GM12878 (cell line): ENCODE measurements at regions not wholly inside any gene's neighbourhood (a gene's known extent, or its start where the extent isn't known, plus 50 kb on each side); places are given as distances from the start of the nearest gene placed in this dataset.

Experiments
- ATAC-seq: fragments of 200-7000 bp; cut with Tn5 transposase; 3 replicates; pipeline ENCODE4 v1.9.1; 2020; ENCODE audit warnings: mild to moderate bottlenecking, moderate library complexity
- BruUV-seq: library from RNA; stranded (reverse); fragments of 400-500 nt; replicated peaks from 2 replicates; lab custom pipeline; 2021; lab: Mats Ljungman, UMichigan
- CTCF ChIA-PET: fragments of 300-600 bp; sonication (Branson Sonifier 250); formaldehyde crosslinking; extraction: SDS; loops from one replicate; lab custom pipeline; 2021; ENCODE audit warnings: inconsistent platforms; lab: Yijun Ruan, JAX
- POLR2A ChIA-PET: fragments of 350-600 bp; formaldehyde crosslinking; extraction: SDS; loops from one replicate; lab custom pipeline; 2021; ENCODE audit warnings: inconsistent platforms; lab: Charles Lee
- RAD21 ChIA-PET: fragments of 300-600 bp; sonication (Branson Sonifier 250); formaldehyde crosslinking; loops from one replicate; lab custom pipeline; 2023; ENCODE audit warnings: antibody characterized with exemption; ENCODE audit not compliant: unreplicated experiment; lab: Charles Lee
- SMC1A ChIA-PET: fragments of 300-600 bp; sonication (Branson Sonifier 250); formaldehyde crosslinking; loops from one replicate; lab custom pipeline; 2023; ENCODE audit not compliant: unreplicated experiment, uncharacterized antibody; lab: Charles Lee
- DNase-seq: peaks from one replicate; pipeline ENCODE4 v3.0.0-alpha.2; 2011; ENCODE audit warnings: low read depth, low spot score
- FAIRE-seq: peaks from 3 replicates; lab custom pipeline; 2011; peaks lifted over from hg19 to GRCh38; lab: Jason Lieb, UNC
- H2AFZ ChIP-seq: 2 replicates; pipeline ENCODE4 v1.6.0; 2011; ENCODE audit warnings: low read depth, low read length, control low read depth; ENCODE audit not compliant: control insufficient read depth
- H3K27ac ChIP-seq: 2 replicates; pipeline ENCODE4 v1.5.1; 2011; ENCODE audit warnings: control low read depth; ENCODE audit not compliant: control insufficient read depth, insufficient read depth
- H3K27me3 ChIP-seq, 2 experiments: replicated peaks in 1 of 2; 2 replicates each; pipeline versions ENCODE4 v1.6.0 to v1.6.1; 2011; ENCODE audit warnings: low read length in 1 of 2; ENCODE audit not compliant: control insufficient read depth in 2 of 2, insufficient read depth in 2 of 2
- H3K36me3 ChIP-seq, 2 experiments: 2 replicates each; pipeline ENCODE4 v1.5.1; 2011; ENCODE audit warnings: low read length in 1 of 2; ENCODE audit not compliant: control insufficient read depth in 2 of 2, insufficient read depth in 2 of 2
- H3K4me1 ChIP-seq: 2 replicates; pipeline ENCODE4 v1.6.1; 2011; ENCODE audit warnings: mild to moderate bottlenecking, low read length, moderate library complexity, mixed read lengths; ENCODE audit not compliant: control insufficient read depth, insufficient read depth
- H3K4me2 ChIP-seq: 2 replicates; pipeline ENCODE4 v1.6.0; 2011; ENCODE audit warnings: control low read depth; ENCODE audit not compliant: control insufficient read depth, insufficient read depth
- H3K4me3 ChIP-seq: fragments of 200-600 bp; sonication (generic); 2 replicates; pipeline ENCODE4 v1.5.1; 2016
- H3K79me2 ChIP-seq: 2 replicates; pipeline ENCODE4 v1.6.0; 2011; ENCODE audit warnings: low read length; ENCODE audit not compliant: control insufficient read depth, insufficient read depth
- H3K9ac ChIP-seq: 2 replicates; pipeline ENCODE4 v1.8.0; 2011; ENCODE audit warnings: low read length, control low read depth, mixed read lengths; ENCODE audit not compliant: control insufficient read depth, insufficient read depth
- H3K9me3 ChIP-seq: replicated peaks from 3 replicates; pipeline ENCODE4 v1.5.1; 2011; ENCODE audit warnings: mild to moderate bottlenecking, low read length; ENCODE audit not compliant: control insufficient read depth, insufficient read depth
- H4K20me1 ChIP-seq: 2 replicates; pipeline ENCODE4 v1.6.0; 2011; ENCODE audit not compliant: control insufficient read depth, insufficient read depth
- CHD1 ChIP-seq: IDR thresholded peaks from 2 replicates; pipeline ENCODE4 v1.6.1; 2012; ENCODE audit warnings: low read depth, low read length, improper control_type of control experiment
- CREM ChIP-seq: IDR thresholded peaks from 2 replicates; pipeline ENCODE4 v1.6.1; 2014; ENCODE audit warnings: antibody characterized with exemption, low read depth
- EED ChIP-seq: sonication (generic); IDR thresholded peaks from 2 replicates; pipeline ENCODE4 v1.6.1; 2016; ENCODE audit warnings: antibody characterized with exemption, low read depth
- HDGF ChIP-seq: fragments of 450-650 bp; IDR thresholded peaks from 2 replicates; pipeline ENCODE4 v1.6.1; 2016; ENCODE audit warnings: antibody characterized with exemption
- MEF2B ChIP-seq: fragments of 450-650 bp; IDR thresholded peaks from 2 replicates; pipeline ENCODE4 v1.6.1; 2018; ENCODE audit warnings: mild to moderate bottlenecking, moderate library complexity; ENCODE audit not compliant: partially characterized antibody, poor library complexity, severe bottlenecking
- MXI1 ChIP-seq: fragments of 150-350 bp; IDR thresholded peaks from 2 replicates; pipeline ENCODE4 v1.6.1; 2011; ENCODE audit warnings: low read depth, mild to moderate bottlenecking, inconsistent platforms, low read length, improper control_type of control experiment
- MYC ChIP-seq: IDR thresholded peaks from 2 replicates; pipeline ENCODE4 v1.6.1; 2011; ENCODE audit warnings: mild to moderate bottlenecking, low read length, moderate library complexity, inconsistent platforms; ENCODE audit not compliant: insufficient read depth, insufficient replicate concordance, insufficient read length, severe bottlenecking
- NRF1 ChIP-seq: conservative IDR thresholded peaks from 2 replicates; pipeline ENCODE4 v1.6.1; 2011; ENCODE audit warnings: mild to moderate bottlenecking, low read depth, low read length, improper control_type of control experiment
- PAX8 ChIP-seq: fragments of 450-650 bp; IDR thresholded peaks from 2 replicates; pipeline ENCODE4 v1.6.1; 2017; ENCODE audit warnings: mild to moderate bottlenecking, moderate library complexity
- RAD21 ChIP-seq: IDR thresholded peaks from 2 replicates; pipeline ENCODE4 v1.6.1; 2011; ENCODE audit warnings: mild to moderate bottlenecking, low read depth, low read length, moderate library complexity; ENCODE audit not compliant: insufficient read depth
- SMAD1 ChIP-seq: fragments of 450-650 bp; IDR thresholded peaks from 2 replicates; pipeline ENCODE4 v1.6.1; 2018; ENCODE audit warnings: mild to moderate bottlenecking, low read depth; ENCODE audit not compliant: partially characterized antibody
- SMC3 ChIP-seq: IDR thresholded peaks from 2 replicates; pipeline ENCODE4 v1.6.1; 2011; ENCODE audit warnings: low read length, improper control_type of control experiment, borderline replicate concordance
- TCF7 ChIP-seq: IDR thresholded peaks from 2 replicates; pipeline ENCODE4 v1.6.1; 2014; ENCODE audit warnings: antibody characterized with exemption, borderline replicate concordance
- WGBS: methylation state at CpG from one replicate; pipeline ENCODE4 v1.1.6; 2016; ENCODE audit warnings: low lambda C conversion rate; ENCODE audit not compliant: insufficient replicate concordance, insufficient coverage; ENCODE audit errors: missing lambda C conversion rate; 5-methylcytosine and 5-hydroxymethylcytosine counted together
- in situ Hi-C: fragments of 300-500 bp; cut with MboI; formaldehyde crosslinking; loops from 9 replicates; pipeline ENCODE4 v1.14.3; 2018; ENCODE audit warnings: mixed read lengths
- intact Hi-C: fragments of 100-400 bp; cut with micrococcal nuclease; formaldehyde crosslinking; loops from one replicate; pipeline ENCODE4 v1.14.2; 2022; ENCODE audit not compliant: unreplicated experiment
- TF ChIP-seq, protein P1 (sequence below): fragments of 450-650 bp; formaldehyde crosslinking; IDR thresholded peaks from 2 replicates; pipeline ENCODE4 v1.4.0; 2020; ENCODE audit warnings: mild to moderate bottlenecking, moderate library complexity
- TF ChIP-seq, protein P2 (sequence below): fragments of 450-650 bp; IDR thresholded peaks from 2 replicates; pipeline ENCODE4 v1.6.1; 2017; ENCODE audit warnings: antibody characterized with exemption, mild to moderate bottlenecking, moderate library complexity

DNA sequence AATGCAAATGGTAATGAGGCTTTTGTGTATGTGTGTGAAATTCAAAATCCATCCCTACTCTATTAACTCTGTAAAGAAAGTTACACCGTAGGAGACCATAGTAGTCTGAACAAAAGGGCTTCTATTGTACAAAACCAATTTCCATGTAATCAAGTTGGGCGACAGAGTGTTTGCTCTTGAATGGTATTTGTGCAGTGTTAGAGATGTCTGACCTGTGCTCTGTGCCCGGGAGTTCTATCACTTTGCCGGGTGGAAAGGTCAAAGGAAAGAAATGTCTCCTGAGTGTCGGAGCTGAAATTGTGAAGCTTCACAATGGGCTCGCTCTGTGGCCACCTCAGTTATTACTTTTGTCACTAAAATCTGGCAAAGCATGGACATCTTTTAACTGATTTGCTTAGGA lies 312.0 kb downstream of the SAMD5 start:
- Histone ChIP-seq H2AFZ (no peak overlapping the region), H3K9me3 (no peaks in the 10 kb centered on the region), H3K4me1 (no peaks in the 10 kb centered on the region), H3K27me3 (no peaks in the 10 kb centered on the region), H3K9ac (no peak overlapping the region), H3K79me2 (no peaks in the 10 kb centered on the region), H3K4me2 (no peak overlapping the region), H3K4me3 (no peak overlapping the region), H3K27ac (no peak overlapping the region), H4K20me1 (no peaks in the 10 kb centered on the region), H3K36me3 (no peaks in the 10 kb centered on the region)
- FAIRE-seq = no peak
- POLR2A ChIA-PET = no interaction called here
- 28% methylated on average over 6 of the region's 6 CpGs for WGBS
- intact Hi-C loops (no loop called here), in situ Hi-C loops (no loop called here)
- CTCF ChIA-PET = no interaction called here
- RAD21 ChIA-PET = no interaction called here
- SMC1A ChIA-PET = interaction anchor here (0.6 kb wide), 1 partner anchor 11 kb away, joined by 3 read pairs; no protein-coding TSS in a partner anchor
- BruUV-seq = no TSS peak
- no peak for ATAC-seq
- no peak for DNase-seq
- TF ChIP-seq, protein P1, sequence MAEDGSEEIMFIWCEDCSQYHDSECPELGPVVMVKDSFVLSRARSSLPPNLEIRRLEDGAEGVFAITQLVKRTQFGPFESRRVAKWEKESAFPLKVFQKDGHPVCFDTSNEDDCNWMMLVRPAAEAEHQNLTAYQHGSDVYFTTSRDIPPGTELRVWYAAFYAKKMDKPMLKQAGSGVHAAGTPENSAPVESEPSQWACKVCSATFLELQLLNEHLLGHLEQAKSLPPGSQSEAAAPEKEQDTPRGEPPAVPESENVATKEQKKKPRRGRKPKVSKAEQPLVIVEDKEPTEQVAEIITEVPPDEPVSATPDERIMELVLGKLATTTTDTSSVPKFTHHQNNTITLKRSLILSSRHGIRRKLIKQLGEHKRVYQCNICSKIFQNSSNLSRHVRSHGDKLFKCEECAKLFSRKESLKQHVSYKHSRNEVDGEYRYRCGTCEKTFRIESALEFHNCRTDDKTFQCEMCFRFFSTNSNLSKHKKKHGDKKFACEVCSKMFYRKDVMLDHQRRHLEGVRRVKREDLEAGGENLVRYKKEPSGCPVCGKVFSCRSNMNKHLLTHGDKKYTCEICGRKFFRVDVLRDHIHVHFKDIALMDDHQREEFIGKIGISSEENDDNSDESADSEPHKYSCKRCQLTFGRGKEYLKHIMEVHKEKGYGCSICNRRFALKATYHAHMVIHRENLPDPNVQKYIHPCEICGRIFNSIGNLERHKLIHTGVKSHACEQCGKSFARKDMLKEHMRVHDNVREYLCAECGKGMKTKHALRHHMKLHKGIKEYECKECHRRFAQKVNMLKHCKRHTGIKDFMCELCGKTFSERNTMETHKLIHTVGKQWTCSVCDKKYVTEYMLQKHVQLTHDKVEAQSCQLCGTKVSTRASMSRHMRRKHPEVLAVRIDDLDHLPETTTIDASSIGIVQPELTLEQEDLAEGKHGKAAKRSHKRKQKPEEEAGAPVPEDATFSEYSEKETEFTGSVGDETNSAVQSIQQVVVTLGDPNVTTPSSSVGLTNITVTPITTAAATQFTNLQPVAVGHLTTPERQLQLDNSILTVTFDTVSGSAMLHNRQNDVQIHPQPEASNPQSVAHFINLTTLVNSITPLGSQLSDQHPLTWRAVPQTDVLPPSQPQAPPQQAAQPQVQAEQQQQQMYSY = no peak
- TF ChIP-seq PAX8 (no peak), SMAD1 (no peak), EED (no peak), CREM (no peak), NRF1 (no peak), RAD21 (no peak), MEF2B (no peak), HDGF (no peak), CHD1 (no peak), SMC3 (no peak), TCF7 (no peak), MYC (no peak), MXI1 (no peak)
- TF ChIP-seq, protein P2, sequence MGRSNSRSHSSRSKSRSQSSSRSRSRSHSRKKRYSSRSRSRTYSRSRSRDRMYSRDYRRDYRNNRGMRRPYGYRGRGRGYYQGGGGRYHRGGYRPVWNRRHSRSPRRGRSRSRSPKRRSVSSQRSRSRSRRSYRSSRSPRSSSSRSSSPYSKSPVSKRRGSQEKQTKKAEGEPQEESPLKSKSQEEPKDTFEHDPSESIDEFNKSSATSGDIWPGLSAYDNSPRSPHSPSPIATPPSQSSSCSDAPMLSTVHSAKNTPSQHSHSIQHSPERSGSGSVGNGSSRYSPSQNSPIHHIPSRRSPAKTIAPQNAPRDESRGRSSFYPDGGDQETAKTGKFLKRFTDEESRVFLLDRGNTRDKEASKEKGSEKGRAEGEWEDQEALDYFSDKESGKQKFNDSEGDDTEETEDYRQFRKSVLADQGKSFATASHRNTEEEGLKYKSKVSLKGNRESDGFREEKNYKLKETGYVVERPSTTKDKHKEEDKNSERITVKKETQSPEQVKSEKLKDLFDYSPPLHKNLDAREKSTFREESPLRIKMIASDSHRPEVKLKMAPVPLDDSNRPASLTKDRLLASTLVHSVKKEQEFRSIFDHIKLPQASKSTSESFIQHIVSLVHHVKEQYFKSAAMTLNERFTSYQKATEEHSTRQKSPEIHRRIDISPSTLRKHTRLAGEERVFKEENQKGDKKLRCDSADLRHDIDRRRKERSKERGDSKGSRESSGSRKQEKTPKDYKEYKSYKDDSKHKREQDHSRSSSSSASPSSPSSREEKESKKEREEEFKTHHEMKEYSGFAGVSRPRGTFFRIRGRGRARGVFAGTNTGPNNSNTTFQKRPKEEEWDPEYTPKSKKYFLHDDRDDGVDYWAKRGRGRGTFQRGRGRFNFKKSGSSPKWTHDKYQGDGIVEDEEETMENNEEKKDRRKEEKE = no peak
